ENCODE measurements at regions not wholly inside any gene's neighbourhood (a gene's known extent, or its start where the extent isn't known, plus 50 kb on each side); places are given as distances from the start of the nearest gene placed in this dataset.

DNA sequence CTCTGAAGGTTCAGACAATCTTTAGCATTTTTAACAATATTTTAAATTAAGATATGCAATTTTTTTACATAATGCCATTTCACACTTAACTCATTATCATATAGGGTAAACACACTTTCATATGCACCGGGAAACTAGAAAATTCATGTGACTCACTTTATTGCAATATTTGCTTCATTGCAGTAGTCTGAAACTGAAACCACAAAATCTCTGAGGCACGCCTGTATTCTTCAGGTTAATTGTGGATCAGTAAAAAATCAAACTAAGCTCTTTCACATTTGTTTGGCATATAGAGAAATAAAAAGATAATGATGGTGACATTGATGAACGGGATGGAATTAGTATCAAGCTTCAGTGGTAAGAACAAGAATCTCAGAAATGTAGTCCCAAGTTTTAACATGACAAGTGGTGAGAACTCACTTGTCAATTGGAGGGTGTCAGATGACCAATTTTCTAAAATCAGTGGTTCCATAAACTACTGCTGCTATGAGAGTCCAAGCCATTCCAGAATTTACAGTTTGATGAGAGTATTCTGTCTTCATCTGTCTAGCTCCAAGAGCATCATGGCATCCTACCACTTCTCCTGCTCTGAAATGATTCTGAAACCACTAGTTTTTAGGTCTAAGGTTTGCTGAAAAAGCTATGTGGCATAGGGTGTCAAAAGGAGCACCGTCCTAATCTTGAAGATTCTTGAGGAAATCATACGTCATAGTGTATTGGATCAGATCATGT lies 281.0 kb downstream of the PTPRC start:
- intact Hi-C loops (cut with DNase I): no loop called here
- no peak for DNase-seq (ENCODE audit: extremely low spot score in 2 of 2)
- Histone ChIP-seq H3K27ac (no peak overlapping the region), H3K4me3 (no peak overlapping the region), H3K9me3 (no peaks in the 10 kb centered on the region), H3K4me1 (no peaks in the 10 kb centered on the region), H3K27me3 (no peaks in the 10 kb centered on the region), H3K36me3 (no peaks in the 10 kb centered on the region)
- no peak for TF ChIP-seq POLR2A (IDR thresholded peaks at IDR 0.05)
- TF ChIP-seq, protein P1, sequence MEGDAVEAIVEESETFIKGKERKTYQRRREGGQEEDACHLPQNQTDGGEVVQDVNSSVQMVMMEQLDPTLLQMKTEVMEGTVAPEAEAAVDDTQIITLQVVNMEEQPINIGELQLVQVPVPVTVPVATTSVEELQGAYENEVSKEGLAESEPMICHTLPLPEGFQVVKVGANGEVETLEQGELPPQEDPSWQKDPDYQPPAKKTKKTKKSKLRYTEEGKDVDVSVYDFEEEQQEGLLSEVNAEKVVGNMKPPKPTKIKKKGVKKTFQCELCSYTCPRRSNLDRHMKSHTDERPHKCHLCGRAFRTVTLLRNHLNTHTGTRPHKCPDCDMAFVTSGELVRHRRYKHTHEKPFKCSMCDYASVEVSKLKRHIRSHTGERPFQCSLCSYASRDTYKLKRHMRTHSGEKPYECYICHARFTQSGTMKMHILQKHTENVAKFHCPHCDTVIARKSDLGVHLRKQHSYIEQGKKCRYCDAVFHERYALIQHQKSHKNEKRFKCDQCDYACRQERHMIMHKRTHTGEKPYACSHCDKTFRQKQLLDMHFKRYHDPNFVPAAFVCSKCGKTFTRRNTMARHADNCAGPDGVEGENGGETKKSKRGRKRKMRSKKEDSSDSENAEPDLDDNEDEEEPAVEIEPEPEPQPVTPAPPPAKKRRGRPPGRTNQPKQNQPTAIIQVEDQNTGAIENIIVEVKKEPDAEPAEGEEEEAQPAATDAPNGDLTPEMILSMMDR (IDR thresholded peaks at IDR 0.05): no peak
- TF ChIP-seq POLR2AphosphoS5 (IDR thresholded peaks at IDR 0.05; ENCODE audit: insufficient read depth in 1 of 2, low read depth in 1 of 2): no peak

DNA sequence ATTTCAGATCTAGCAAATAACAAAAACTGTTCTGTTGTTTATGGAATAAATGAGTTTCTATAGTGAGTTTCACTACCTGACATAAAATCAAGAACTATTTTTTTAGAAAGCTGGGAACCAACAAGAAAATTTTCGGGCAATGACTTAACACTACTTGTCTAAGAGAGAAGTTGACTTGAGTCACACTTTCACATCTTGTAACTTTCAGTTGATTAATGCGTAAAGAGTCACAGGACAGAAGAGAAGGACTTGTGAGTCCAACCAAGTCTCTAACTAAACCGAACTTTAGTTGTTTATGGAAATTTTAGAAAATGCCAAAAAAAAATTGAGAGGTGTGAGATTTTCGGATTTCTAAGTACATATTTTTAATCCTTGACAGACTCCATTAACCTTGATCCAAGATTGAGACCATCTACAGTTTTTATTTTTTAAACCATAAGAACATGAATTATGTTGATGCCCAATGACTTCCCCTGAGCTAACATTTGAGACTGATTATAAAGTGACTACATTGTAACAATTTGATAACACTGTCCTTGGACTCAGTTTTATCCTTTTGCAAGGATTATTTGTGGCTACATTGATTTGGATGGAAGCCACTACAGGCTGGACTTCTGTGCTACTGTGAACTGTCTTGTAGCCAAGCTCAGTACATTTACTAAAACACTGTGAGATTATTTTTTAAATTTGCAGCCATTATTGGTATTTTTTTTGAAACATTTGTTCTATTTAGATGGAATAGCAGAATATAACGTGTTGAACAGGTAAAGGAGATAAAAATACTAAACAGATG lies 284.0 kb downstream of the PTPRC start:
- no peak overlapping the region for H3K4me3 ChIP-seq
- H3K27ac ChIP-seq: no peak overlapping the region
- TF ChIP-seq, protein P1 (IDR thresholded peaks at IDR 0.05): no peak
- no peak for TF ChIP-seq POLR2A (IDR thresholded peaks at IDR 0.05)
- no peaks in the 10 kb centered on the region for H3K36me3 ChIP-seq
- H3K9me3 ChIP-seq: no peaks in the 10 kb centered on the region
- no peaks in the 10 kb centered on the region for H3K27me3 ChIP-seq
- no peak for DNase-seq (ENCODE audit: extremely low spot score in 2 of 2)
- intact Hi-C loops (cut with DNase I): no loop called here
- H3K4me1 ChIP-seq: no peaks in the 10 kb centered on the region

DNA sequence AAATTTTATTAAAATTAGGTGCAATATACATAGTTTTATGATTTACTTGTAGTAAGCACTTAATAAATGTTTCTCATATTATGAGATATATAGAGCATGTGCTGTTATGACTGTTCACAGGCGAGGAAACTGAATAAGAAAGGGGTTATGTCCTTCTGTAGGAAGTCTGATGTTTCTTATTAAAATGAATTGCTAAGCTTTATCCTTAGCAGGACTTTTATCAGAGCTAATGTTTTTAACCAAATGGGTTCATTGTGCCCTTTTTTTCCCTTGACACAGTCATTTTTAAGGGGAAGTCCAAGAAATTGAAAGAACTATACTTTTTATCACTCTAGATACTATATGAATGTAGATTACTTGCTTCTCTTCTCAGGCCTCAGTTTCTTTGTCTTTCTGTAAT lies 285.2 kb downstream of the PTPRC start:
- Histone ChIP-seq H3K4me3 (no peak overlapping the region), H3K36me3 (no peaks in the 10 kb centered on the region), H3K9me3 (no peaks in the 10 kb centered on the region), H3K27ac (no peak overlapping the region), H3K4me1 (no peaks in the 10 kb centered on the region), H3K27me3 (no peaks in the 10 kb centered on the region)
- DNase-seq (ENCODE audit: extremely low spot score in 2 of 2): no peak
- intact Hi-C loops (cut with DNase I): no loop called here
- TF ChIP-seq, protein P1 (IDR thresholded peaks at IDR 0.05): no peak
- TF ChIP-seq POLR2A (IDR thresholded peaks at IDR 0.05) (no peak), POLR2AphosphoS5 (IDR thresholded peaks at IDR 0.05; ENCODE audit: insufficient read depth in 1 of 2, low read depth in 1 of 2) (no peak)

DNA sequence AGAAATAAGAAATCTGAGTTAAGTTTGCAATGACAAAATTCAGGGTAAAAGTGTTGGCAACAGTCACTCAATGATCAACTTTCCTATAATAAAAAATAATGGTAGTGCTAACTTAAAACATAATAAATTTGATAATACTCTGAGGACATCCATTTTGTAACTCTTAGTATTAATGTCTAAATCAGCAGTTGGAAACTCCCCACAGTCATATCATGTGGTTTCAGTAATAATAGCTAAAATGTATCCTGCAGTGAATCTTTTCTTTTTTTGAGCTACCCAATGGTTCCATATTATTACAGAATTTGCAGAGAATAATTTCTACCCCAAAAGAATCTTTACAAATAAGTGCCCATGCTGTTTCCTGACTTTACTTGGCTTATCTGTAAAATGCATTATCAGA lies 286.7 kb downstream of the PTPRC start:
- no peak for TF ChIP-seq POLR2A (IDR thresholded peaks at IDR 0.05)
- no peak for TF ChIP-seq POLR2AphosphoS5 (IDR thresholded peaks at IDR 0.05; ENCODE audit: insufficient read depth in 1 of 2, low read depth in 1 of 2)
- TF ChIP-seq, protein P1 (IDR thresholded peaks at IDR 0.05): no peak
- Histone ChIP-seq H3K9me3 (no peaks in the 10 kb centered on the region), H3K27ac (no peak overlapping the region), H3K4me1 (no peaks in the 10 kb centered on the region), H3K36me3 (no peaks in the 10 kb centered on the region), H3K4me3 (no peak overlapping the region), H3K27me3 (no peaks in the 10 kb centered on the region)
- intact Hi-C loops (cut with DNase I): no loop called here
- DNase-seq (ENCODE audit: extremely low spot score in 2 of 2): no peak

DNA sequence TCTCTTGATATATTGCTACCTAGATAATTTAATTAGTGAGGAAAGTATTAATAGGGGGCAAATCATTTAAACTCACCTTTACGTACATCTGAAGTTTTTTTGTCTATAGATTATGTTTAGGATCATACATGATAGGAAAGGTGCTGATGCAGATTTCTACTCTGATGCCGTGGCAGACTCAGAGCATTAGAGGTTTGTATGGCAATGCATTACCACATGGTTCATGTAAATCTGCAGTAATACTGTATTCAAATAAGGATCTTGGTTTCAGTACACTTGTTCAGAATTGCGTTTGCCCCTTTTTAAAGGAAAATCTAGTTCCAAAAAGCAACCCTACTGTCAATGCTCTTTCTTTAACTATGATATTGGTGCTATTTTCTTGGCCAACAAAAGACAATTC lies 288.3 kb downstream of the PTPRC start:
- H3K4me1 ChIP-seq: no peaks in the 10 kb centered on the region
- no peaks in the 10 kb centered on the region for H3K36me3 ChIP-seq
- intact Hi-C loops (cut with DNase I): no loop called here
- no peaks in the 10 kb centered on the region for H3K27me3 ChIP-seq
- TF ChIP-seq POLR2AphosphoS5 (IDR thresholded peaks at IDR 0.05; ENCODE audit: insufficient read depth in 1 of 2, low read depth in 1 of 2) (no peak), POLR2A (IDR thresholded peaks at IDR 0.05) (no peak)
- TF ChIP-seq, protein P1 (IDR thresholded peaks at IDR 0.05): no peak
- no peak overlapping the region for H3K27ac ChIP-seq
- no peak for DNase-seq (ENCODE audit: extremely low spot score in 2 of 2)
- no peak overlapping the region for H3K4me3 ChIP-seq
- no peaks in the 10 kb centered on the region for H3K9me3 ChIP-seq

Data from vagina (tissue), 2 donors.